Smooth muscle cell of the brain vasculature (primary cell): ENCODE measurements at regions not wholly inside any gene's neighbourhood (a gene's known extent, or its start where the extent isn't known, plus 50 kb on each side); places are given as distances from the start of the nearest gene placed in this dataset.

ENCODE experiments used
- DNase-seq: peaks from one replicate; pipeline ENCODE4 v3.0.0-alpha.2; 2012; ENCODE audit warnings: low read depth, low spot score

DNA sequence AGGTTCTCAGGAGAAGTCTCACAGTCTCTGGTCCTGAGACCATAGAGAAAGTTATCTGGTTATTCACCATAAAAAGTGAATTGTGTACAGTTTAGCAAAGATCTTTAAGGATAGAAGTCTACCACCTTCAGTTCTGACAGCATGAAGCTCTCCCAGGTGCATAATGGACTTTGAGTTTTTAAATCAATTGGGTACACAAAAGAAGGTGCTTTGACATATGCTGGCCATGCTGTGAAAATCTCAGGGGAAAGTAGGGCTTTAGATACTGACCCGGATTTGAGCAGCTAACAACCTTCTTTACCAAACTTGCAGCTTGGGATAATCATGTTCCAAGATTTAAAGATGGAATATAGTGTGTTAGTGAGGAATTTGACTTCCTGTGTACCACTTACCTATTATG, 264.2 kb downstream of the ZSWIM6 start:
- no peak for DNase-seq

- no peak for DNase-seq
Observed at GRCh38 chr5:61597684-61598083, 265.6 kb downstream of the ZSWIM6 start.

DNA sequence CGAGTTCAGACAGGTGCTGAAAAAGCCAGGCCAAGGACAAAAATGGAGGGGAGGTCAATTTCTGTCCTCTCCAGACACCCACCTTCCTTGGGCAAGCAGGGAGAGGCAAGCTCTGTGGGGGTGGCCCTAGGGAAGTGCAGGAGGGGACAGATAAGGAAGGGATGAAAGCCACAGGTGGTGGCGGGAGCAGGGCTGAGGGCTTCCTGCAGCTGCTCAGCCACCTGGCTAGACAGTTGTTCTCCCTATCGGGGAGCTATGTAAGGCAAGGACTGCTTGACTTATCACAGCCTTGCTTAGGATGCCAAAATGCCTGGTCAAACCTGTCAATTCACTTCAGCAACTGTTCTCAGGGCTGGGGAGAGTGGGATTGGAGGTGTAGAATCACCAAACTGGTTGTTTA, 266.1 kb downstream of the ZSWIM6 start:
- DNase-seq, result no peak

DNA sequence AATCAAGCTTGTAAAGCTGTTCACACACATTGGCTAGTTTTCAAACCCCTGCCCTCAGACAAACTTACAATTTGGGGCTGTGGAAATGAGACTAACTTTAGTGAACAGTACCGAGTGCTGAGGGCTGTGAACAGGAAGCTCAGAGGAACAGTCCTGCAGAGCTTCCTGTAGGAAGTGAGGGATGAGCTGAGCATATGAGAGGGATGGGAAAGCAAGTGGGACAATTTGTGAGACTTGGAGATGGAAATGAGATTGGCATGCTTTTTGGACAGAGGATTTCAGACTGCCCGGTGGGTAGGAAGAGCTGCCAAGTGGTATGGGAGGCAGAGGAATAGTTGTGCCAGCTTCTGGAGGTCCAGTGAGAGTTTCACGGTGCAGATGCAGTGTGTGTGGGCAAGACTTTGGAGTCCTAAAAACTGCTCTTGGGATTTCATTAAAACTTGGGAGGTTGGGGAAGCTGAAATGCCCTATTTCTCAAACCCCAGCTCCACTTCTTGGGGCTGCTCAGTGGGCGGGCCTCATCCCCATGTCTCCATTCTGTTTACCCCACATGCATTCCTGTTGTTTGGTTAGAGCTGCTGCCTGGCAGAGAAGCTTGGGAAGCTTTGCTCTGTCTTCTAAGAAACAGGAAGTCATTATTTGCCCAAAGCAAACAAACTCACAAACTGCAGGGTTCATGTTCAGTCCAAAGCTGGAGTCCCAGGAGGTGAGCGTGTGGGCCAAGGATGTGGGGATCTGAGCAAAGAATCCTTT, 267.5 kb downstream of the ZSWIM6 start:
- DNase-seq, result peak; percentile 29

DNA sequence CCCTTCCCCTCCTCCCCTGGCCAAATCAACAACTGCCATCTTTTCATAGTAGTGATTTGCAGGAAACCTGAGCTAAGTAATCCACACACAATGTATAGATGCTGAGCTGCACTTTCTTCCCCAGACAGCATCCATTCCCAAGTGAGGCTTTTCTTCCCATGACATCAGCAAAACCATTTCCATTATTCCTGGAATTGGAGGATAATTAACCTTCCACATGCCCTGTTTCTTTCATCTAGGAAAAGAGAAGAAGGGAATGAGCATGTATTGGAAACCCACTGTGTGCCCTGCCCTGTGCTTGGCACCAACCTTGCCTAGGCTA, 268.0 kb downstream of the ZSWIM6 start:
- no peak for DNase-seq

DNA sequence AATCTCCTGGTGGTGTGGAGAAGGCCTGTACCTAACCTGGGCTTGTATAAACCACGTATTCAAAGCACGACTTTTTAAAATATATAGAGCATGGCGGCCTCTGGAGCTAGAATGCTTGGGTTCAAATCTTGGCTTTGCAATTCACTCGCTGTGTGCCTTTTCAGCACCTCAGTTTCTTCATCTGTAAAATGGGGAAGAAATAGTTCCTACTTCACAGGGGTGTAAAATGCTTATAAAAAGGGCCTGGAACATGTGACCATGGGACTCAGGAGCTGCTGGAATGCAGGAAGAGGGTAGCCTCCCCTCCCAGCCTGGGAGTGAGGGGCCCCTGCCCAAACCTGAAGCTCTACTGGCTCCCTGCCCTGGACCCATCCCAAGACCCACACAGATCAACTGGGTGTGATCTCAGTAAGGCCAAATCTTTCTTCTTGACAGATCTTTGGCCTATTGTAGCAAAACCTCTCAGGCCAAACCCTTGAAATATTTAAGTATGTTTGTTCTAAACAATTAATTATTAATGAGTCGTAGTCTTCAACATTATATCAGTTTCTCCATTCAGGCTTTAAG, 269.0 kb downstream of the ZSWIM6 start:
- no peak for DNase-seq

- DNase-seq, result no peak
Observed at GRCh38 chr5:61603211-61603908, 271.3 kb downstream of the ZSWIM6 start.

GRCh38 chr5:61604076-61605025, 272.3 kb downstream of the ZSWIM6 start:
- DNase-seq, result no peak

DNA sequence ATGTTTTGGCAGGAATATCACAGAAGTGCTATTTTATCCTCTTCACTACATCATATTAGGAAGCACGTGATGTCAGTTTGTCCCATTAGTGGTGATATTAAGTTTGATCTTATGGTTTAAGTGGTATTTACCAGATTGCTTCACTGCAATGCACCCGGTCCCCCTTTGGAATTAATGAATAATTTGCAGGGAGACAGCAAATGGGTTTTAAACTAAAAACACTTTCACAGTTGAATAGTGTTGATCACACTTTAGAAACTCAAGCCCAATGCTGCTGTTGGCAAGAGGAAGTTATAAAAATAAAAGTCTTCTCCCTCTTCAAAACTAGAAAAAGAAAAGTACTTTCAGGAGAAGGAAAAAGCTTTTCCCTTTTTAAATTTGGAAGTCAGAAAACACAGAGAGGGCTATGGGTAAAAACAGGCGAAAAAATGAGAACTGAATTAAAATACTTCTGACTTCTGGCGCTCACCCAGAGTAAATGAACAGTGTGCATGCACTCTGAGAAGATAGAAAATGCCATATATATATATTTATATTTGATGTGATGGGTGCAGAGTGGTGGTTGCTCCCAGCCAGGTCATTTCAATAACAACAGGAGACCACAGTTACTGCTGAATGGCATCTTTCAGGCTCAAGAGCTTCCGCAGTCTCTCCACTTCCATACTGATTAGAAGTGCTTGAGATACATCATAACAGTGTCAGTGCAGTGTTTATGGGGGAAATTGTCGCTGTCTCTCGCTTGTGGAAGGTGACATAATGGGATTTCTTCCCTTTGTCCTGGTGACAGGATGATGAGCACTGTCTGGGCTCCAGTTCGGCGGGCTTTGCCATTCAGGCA, 278.0 kb downstream of the ZSWIM6 start:
- DNase-seq, result no peak

GRCh38 chr5:61610678-61611024, 278.6 kb downstream of the ZSWIM6 start:
- no peak for DNase-seq

- DNase-seq, result no peak
Observed at GRCh38 chr5:61612431-61612830, 280.4 kb downstream of the ZSWIM6 start.

- DNase-seq, result no peak
Observed at GRCh38 chr5:61613679-61614078, 281.6 kb downstream of the ZSWIM6 start.

DNA sequence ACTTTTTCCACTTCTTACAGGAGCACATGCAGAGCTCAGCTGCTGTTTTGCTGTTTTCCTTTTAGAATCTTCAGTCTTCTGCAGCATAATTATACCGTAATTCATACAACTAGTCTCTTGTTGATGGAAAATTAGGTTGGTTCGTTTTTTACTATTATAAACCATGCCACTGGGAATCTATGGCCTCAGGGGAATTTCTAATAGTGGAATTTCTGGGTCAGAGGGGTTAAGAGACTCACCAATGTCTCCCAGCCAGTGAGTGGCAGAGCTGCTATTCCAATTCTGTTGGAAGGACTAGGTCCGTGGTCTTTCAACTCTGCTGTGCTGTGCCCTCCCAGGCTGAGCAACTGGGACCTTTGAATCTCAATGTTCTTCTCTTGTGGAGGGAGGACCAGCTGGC, 282.5 kb downstream of the ZSWIM6 start:
- no peak for DNase-seq

DNA sequence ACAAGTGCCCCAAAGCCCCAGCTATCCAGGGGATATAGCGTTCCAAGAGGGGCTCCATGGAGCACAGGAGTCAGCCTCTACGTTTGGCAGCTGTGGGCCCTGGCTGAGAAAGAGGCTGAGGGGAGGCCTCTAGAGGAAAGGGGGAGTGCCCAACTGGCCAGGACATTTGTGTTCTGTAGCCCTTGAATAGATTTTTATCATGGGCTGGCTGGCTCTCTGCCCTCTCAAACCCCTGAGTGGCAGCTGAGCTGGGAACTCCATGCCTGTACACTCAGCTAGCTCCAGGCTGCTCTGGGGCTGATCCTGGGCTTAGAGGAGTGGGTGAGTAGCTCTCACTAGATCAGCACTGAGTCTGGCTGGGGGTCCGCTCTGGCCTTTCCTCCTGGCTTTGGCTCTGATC, 285.0 kb downstream of the ZSWIM6 start:
- DNase-seq, result no peak

DNA sequence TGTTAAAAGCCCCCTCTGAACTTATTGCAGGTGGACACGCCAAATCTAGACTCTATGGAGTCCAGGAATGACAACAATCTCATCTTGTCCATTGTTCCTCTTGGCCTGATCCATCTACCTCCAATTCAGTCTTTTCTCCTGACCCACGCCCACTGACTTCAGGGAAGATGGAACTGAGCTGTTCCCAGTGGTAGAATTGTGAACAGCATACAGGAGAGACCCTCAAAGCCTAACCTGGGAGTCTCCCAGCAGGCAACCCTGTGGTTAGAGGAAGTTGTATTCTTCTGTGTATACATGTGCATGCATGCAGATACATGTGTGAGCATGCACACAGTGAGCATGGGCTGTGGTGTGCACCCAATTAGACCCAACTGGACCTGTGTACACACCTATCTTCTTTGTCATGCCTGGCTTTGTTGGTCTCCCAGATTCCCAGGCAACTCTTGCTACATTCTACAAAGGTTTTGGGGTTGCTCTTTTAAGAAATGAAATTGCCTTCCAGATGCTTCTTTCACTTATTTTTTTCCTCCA, 286.0 kb downstream of the ZSWIM6 start:
- no peak for DNase-seq

DNA sequence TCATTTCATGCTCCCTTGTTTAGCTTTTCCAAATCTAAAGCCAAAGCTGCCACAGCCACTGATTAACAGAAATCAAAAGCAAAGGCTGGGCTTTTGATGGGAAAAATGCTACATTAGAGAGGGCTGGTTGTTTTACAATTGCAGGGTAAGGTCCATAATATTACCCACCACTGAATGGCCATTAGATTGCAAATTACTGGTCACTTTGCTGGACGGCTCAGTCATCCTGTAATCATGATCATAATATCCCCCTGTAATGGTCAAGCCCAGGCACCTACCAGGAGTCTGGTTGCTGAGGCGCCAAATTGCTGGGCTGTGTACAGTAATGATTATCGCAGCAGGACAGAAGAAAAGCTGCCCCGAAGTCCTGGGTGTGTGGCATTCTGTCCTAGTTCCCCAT, 286.5 kb downstream of the ZSWIM6 start:
- no peak for DNase-seq

- no peak for DNase-seq
Observed at GRCh38 chr5:61619289-61619688, 287.2 kb downstream of the ZSWIM6 start.

DNA sequence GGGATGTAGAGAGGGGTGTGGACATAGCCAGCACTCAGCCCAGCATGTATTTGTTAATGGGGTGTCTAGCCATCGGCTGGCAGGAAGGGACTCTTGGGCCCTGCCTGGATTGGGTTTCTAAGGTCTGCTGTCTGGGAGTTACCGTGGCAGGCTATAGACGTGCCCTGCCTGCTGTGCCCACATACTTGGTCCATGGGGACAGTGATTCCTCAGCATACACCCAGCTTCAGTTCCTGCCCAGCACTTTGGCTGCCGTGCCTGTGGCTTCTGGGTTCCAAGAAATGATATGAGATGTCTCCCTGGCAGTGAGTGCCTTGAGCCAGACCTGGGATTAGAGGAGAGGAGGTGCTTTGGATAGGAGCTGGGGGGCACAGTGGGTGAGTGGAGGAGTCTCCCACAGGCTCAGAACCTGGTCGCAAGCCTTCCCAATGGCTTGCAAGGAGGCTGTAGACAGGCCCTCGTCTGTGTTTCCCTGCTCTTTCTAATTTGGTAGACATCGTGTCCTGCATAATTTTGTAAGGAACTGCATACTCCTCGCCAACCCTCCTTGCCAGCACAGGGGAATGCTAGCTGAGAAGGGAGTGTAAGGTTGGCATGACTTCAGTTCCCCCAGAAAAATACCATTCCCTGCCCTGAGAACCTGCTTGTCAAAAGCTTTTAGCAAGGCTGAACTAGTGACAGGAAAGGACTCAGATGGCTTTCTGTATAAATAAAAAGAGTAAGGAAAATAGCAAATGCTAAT, 287.9 kb downstream of the ZSWIM6 start:
- no peak for DNase-seq

- DNase-seq, result no peak
Observed at GRCh38 chr5:61620699-61621182, 288.7 kb downstream of the ZSWIM6 start.

DNA sequence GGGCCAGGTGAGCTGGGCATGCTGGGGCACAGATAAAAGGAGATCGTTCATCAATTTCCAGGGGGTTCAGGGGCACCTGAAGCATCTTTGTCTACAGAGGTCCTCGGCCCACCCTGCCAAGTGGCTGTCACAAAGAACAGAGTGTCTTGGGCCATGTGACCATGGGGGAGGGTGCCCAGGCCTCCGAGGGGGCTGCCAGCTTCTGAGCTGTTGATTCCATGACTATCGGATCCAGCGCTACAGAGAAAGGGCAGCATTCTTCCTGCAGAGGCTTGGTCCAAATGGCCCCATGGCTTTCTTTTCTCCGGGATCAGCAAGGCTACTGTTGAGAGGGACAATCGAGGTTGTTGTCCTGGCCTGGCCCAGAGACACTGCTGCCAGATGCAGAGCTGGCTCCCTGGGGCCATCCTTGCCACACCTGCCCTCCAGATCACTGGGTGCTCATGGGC, 289.2 kb downstream of the ZSWIM6 start:
- no peak for DNase-seq
